AG04449 (cell line): ENCODE measurements at regions not wholly inside any gene's neighbourhood (a gene's known extent, or its start where the extent isn't known, plus 50 kb on each side); places are given as distances from the start of the nearest gene placed in this dataset.
A peak's percentile ranks its signal among the peaks of the same experiment; 100 is the strongest.

Source experiments
- CTCF ChIA-PET: fragments of 350-600 bp; formaldehyde crosslinking; extraction: SDS; loops from one replicate; lab custom pipeline; 2021; ENCODE audit warnings: antibody characterized with exemption; lab: Yijun Ruan, JAX
- POLR2A ChIA-PET: fragments of 400-600, 350-600 bp; formaldehyde crosslinking; extraction: SDS; loops from one replicate; lab custom pipeline; 2020; ENCODE audit warnings: antibody characterized with exemption, inconsistent platforms; lab: Yijun Ruan, JAX
- DNase-seq: peaks from one replicate; pipeline ENCODE4 v3.0.0-alpha.2; 2010; ENCODE audit warnings: low read depth, low spot score
- H3K4me3 ChIP-seq: 2 replicates; pipeline ENCODE4 v1.5.1; 2011; ENCODE audit warnings: low read depth, mild to moderate bottlenecking, control low read depth, low read length
- CTCF ChIP-seq: IDR thresholded peaks from one replicate; pipeline ENCODE4 v1.5.1; 2011; ENCODE audit warnings: mild to moderate bottlenecking, moderate library complexity, low read length, control low read depth, inconsistent platforms; ENCODE audit not compliant: insufficient read depth; ENCODE audit errors: missing control alignments

- POLR2A ChIA-PET = interaction anchor here (0.9 kb wide), 1 partner anchor 11 kb away, joined by 4 read pairs; no protein-coding TSS in a partner anchor
- DNase-seq = peak; percentile 80
- CTCF ChIA-PET = interaction anchor here (2.8 to 3.5 kb wide), 2 partner anchors 11 to 14 kb away, joined by 11 to 42 read pairs; no protein-coding TSS in a partner anchor
- no peak overlapping the region for H3K4me3 ChIP-seq
- no peak for TF ChIP-seq CTCF
Measured at GRCh38 chr18:75489493-75490190, 62.1 kb upstream of the SMIM21 start.

- no peak for TF ChIP-seq CTCF
- DNase-seq = no peak
- POLR2A ChIA-PET = no interaction called here
- CTCF ChIA-PET = interaction anchor here (1.3 kb wide), 1 partner anchor 8 kb away, joined by 5 read pairs; no protein-coding TSS in a partner anchor
- no peak overlapping the region for H3K4me3 ChIP-seq
Measured at GRCh38 chr18:75483662-75484061, 56.2 kb upstream of the SMIM21 start.

- no peak for TF ChIP-seq CTCF
- CTCF ChIA-PET = interaction anchor here (0.6 kb wide), 1 partner anchor 18 kb away, joined by 3 read pairs; no protein-coding TSS in a partner anchor
- no peak for DNase-seq
- POLR2A ChIA-PET = no interaction called here
- no peak overlapping the region for H3K4me3 ChIP-seq
Measured at GRCh38 chr18:75482880-75483279, 55.4 kb upstream of the SMIM21 start.

- CTCF ChIA-PET = interaction anchor here (0.9 to 2.7 kb wide), 6 partner anchors 8 to 828 kb away, joined by 3 to 42 read pairs (median 4); no protein-coding TSS in a partner anchor
- no peak overlapping the region for H3K4me3 ChIP-seq
- POLR2A ChIA-PET = no interaction called here
- no peak for DNase-seq
- no peak for TF ChIP-seq CTCF
Measured at GRCh38 chr18:75480487-75480886, 53.0 kb upstream of the SMIM21 start.

GRCh38 chr18:75478996-75479880 is 51.7 kb upstream of the SMIM21 start:
- ChIA-PET CTCF (interaction anchor here (0.7 to 2.7 kb wide), 34 partner anchors 9 to 830 kb away, joined by 3 to 42 read pairs (median 4); partner anchors contain the start of gene TSHZ1), POLR2A (no interaction called here)
- no peak overlapping the region for H3K4me3 ChIP-seq
- peak; percentile 44 for TF ChIP-seq CTCF
- no peak for DNase-seq
